ENCODE measurements at regions not wholly inside any gene's neighbourhood (a gene's known extent, or its start where the extent isn't known, plus 50 kb on each side); places are given as distances from the start of the nearest gene placed in this dataset.

DNA sequence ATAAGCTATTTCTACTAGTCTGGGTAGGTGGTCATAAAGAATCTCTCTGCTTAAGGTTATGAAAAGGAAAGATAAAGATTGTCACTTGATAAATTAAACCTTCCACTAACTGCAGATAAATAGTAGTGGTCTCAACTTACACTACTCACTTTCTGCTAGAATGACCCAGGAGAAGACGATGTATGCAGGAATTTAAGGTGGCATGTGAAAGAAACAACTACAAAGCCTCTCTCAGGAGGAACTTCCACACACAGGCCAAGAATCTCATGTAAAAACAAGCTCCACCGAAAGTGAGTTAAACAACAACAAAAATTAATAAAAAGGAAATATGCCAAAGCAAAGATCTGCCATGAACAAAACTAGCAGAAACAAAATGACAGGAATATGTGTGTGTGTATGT lies 165.4 kb downstream of the CDC14C start:
- H3K79me2 ChIP-seq = no peaks in the 10 kb centered on the region
- TF ChIP-seq, protein P1, sequence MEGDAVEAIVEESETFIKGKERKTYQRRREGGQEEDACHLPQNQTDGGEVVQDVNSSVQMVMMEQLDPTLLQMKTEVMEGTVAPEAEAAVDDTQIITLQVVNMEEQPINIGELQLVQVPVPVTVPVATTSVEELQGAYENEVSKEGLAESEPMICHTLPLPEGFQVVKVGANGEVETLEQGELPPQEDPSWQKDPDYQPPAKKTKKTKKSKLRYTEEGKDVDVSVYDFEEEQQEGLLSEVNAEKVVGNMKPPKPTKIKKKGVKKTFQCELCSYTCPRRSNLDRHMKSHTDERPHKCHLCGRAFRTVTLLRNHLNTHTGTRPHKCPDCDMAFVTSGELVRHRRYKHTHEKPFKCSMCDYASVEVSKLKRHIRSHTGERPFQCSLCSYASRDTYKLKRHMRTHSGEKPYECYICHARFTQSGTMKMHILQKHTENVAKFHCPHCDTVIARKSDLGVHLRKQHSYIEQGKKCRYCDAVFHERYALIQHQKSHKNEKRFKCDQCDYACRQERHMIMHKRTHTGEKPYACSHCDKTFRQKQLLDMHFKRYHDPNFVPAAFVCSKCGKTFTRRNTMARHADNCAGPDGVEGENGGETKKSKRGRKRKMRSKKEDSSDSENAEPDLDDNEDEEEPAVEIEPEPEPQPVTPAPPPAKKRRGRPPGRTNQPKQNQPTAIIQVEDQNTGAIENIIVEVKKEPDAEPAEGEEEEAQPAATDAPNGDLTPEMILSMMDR (IDR thresholded peaks at IDR 0.05) = no peak
- H3K9ac ChIP-seq = no peak overlapping the region
- no peaks in the 10 kb centered on the region for H3K4me1 ChIP-seq
- H3K27ac ChIP-seq = no peak overlapping the region
- no peak overlapping the region for H3K4me2 ChIP-seq (ENCODE audit: low read length)
- H3K9me3 ChIP-seq (ENCODE audit: control insufficient read depth, low read length) = no peaks in the 10 kb centered on the region
- H2AFZ ChIP-seq = no peak overlapping the region
- H3K27me3 ChIP-seq (ENCODE audit: control insufficient read depth, insufficient read depth, low read length) = no peaks in the 10 kb centered on the region
- no peaks in the 10 kb centered on the region for H3K36me3 ChIP-seq (ENCODE audit: control insufficient read depth, insufficient read depth, low read length)
- H3K4me3 ChIP-seq (ENCODE audit: low read depth, low read length) = no peak overlapping the region

DNA sequence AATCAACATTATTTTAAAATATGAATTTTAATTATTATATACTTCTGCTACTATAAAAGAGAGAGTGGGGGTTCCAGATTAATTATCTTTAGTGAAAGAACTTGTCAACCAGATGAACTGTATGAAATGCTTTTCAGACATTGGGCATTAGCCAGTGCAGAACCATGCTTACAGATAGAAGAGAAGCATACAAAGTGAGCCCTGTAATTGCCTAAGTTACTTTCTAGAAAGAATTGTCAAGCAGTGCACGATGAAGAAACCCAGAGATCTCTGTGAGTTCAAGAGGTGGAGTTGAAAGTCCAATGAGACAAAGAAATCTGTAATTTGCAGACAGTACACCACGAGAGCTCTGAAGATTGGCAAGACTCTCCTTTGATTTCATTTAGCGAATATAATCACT lies 166.7 kb downstream of the CDC14C start:
- H3K36me3 ChIP-seq (ENCODE audit: control insufficient read depth, insufficient read depth, low read length) = no peaks in the 10 kb centered on the region
- no peaks in the 10 kb centered on the region for H3K27me3 ChIP-seq (ENCODE audit: control insufficient read depth, insufficient read depth, low read length)
- H3K4me3 ChIP-seq (ENCODE audit: low read depth, low read length) = no peak overlapping the region
- no peaks in the 10 kb centered on the region for H3K79me2 ChIP-seq
- H3K4me2 ChIP-seq (ENCODE audit: low read length) = no peak overlapping the region
- no peaks in the 10 kb centered on the region for H3K4me1 ChIP-seq
- no peak overlapping the region for H2AFZ ChIP-seq
- TF ChIP-seq, protein P1 (IDR thresholded peaks at IDR 0.05) = no peak
- H3K9me3 ChIP-seq (ENCODE audit: control insufficient read depth, low read length) = no peaks in the 10 kb centered on the region
- H3K9ac ChIP-seq = no peak overlapping the region
- H3K27ac ChIP-seq = no peak overlapping the region

DNA sequence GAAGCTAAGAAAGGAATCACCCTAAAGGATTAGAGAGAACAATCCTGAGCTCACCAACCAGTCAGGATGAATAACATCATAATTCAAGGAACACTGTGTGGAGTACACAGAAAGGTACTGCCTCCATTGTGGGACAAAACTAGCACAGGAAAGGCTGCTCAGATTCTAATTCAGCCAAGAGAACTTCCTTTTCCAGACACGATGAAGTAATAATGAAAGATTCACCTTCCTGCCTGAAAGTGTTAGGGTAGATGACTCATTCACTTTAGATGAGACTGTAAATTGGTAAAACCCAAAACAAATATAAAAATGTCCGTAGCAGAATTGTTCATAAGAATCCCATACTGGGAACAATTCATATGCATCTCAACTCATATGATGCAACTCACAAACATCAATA lies 167.2 kb downstream of the CDC14C start:
- no peak overlapping the region for H3K9ac ChIP-seq
- H2AFZ ChIP-seq = no peak overlapping the region
- H3K27ac ChIP-seq = no peak overlapping the region
- no peaks in the 10 kb centered on the region for H3K4me1 ChIP-seq
- no peak overlapping the region for H3K4me3 ChIP-seq (ENCODE audit: low read depth, low read length)
- H3K79me2 ChIP-seq = no peaks in the 10 kb centered on the region
- no peak overlapping the region for H3K4me2 ChIP-seq (ENCODE audit: low read length)
- H3K27me3 ChIP-seq (ENCODE audit: control insufficient read depth, insufficient read depth, low read length) = no peaks in the 10 kb centered on the region
- TF ChIP-seq, protein P1 (IDR thresholded peaks at IDR 0.05) = no peak
- no peaks in the 10 kb centered on the region for H3K9me3 ChIP-seq (ENCODE audit: control insufficient read depth, low read length)
- H3K36me3 ChIP-seq (ENCODE audit: control insufficient read depth, insufficient read depth, low read length) = no peaks in the 10 kb centered on the region

DNA sequence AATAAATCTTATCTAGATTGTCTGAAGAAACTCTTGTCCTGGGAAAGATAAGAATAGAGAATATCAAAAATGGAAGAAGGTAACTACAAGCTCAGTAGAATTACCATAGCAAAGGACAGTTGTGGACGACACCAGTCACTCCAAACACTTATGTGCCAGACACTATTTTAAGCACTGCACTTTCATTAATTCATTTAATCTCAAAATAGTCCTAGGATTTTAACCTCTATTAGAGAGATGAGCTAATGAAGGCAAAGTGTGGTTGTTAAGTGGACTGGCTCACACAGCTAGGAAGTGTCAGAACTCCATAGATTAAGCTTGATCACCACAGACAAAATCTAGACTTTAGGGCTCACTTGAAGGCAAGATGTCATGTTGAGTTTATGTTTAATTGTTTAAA lies 168.9 kb downstream of the CDC14C start:
- H2AFZ ChIP-seq = no peak overlapping the region
- H3K27me3 ChIP-seq (ENCODE audit: control insufficient read depth, insufficient read depth, low read length) = no peaks in the 10 kb centered on the region
- no peaks in the 10 kb centered on the region for H3K79me2 ChIP-seq
- TF ChIP-seq, protein P1 (IDR thresholded peaks at IDR 0.05) = no peak
- H3K4me2 ChIP-seq (ENCODE audit: low read length) = no peak overlapping the region
- no peak overlapping the region for H3K9ac ChIP-seq
- no peak overlapping the region for H3K27ac ChIP-seq
- H3K36me3 ChIP-seq (ENCODE audit: control insufficient read depth, insufficient read depth, low read length) = no peaks in the 10 kb centered on the region
- no peaks in the 10 kb centered on the region for H3K4me1 ChIP-seq
- no peak overlapping the region for H3K4me3 ChIP-seq (ENCODE audit: low read depth, low read length)
- H3K9me3 ChIP-seq (ENCODE audit: control insufficient read depth, low read length) = no peaks in the 10 kb centered on the region

DNA sequence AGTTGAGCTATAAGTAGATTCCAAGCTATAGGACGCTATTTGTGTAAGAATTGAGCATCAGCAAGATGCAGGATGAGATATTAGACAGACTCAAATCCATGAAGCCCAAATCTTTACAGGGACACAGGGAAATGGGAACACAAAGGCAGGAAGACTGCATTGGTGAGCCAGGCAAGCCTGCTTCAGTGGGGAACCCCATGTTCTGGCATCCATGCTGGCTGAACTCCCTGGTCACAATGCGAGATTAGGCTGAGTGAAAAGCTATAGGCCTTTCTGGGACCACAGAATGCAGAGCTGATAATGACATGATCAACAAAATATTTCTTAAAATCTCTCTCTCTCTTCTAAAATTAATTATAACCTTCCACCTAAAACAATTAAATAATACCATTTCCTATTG lies 170.5 kb downstream of the CDC14C start:
- H2AFZ ChIP-seq = no peak overlapping the region
- H3K27me3 ChIP-seq (ENCODE audit: control insufficient read depth, insufficient read depth, low read length) = no peaks in the 10 kb centered on the region
- H3K4me3 ChIP-seq (ENCODE audit: low read depth, low read length) = no peak overlapping the region
- TF ChIP-seq, protein P1 (IDR thresholded peaks at IDR 0.05) = no peak
- H3K4me1 ChIP-seq = no peaks in the 10 kb centered on the region
- H3K36me3 ChIP-seq (ENCODE audit: control insufficient read depth, insufficient read depth, low read length) = no peaks in the 10 kb centered on the region
- H3K4me2 ChIP-seq (ENCODE audit: low read length) = no peak overlapping the region
- no peaks in the 10 kb centered on the region for H3K9me3 ChIP-seq (ENCODE audit: control insufficient read depth, low read length)
- H3K27ac ChIP-seq = no peak overlapping the region
- H3K9ac ChIP-seq = no peak overlapping the region
- H3K79me2 ChIP-seq = no peaks in the 10 kb centered on the region
